Muscle of leg (tissue), 3 donors: ENCODE measurements at regions not wholly inside any gene's neighbourhood (a gene's known extent, or its start where the extent isn't known, plus 50 kb on each side); places are given as distances from the start of the nearest gene placed in this dataset.
A peak's percentile ranks its signal among the peaks of the same experiment; 100 is the strongest.
"Not testable (repeated sequence)": the region's sequence is repeated elsewhere in the genome, so short reads cannot be mapped to it uniquely, and the experiment has no call there.

Experiments used
- DNase-seq: peaks from one replicate; pipeline ENCODE4 v3.0.0; 2013
- H3K27ac ChIP-seq: one replicate; pipeline ENCODE4 v1.5.1; 2013; ENCODE audit warnings: mild to moderate bottlenecking, low read length, control low read depth
- H3K27me3 ChIP-seq: one replicate; pipeline ENCODE4 v1.6.1; 2013; ENCODE audit warnings: low read length; ENCODE audit not compliant: control insufficient read depth, insufficient read depth
- H3K36me3 ChIP-seq: one replicate; pipeline ENCODE4 v1.6.1; 2013; ENCODE audit warnings: low read length; ENCODE audit not compliant: control insufficient read depth, insufficient read depth
- H3K4me1 ChIP-seq: one replicate; pipeline ENCODE4 v1.6.1; 2013; ENCODE audit warnings: low read length; ENCODE audit not compliant: control insufficient read depth, insufficient read depth
- H3K4me3 ChIP-seq: one replicate; pipeline ENCODE4 v1.5.1; 2013; ENCODE audit warnings: low read length, control low read depth
- H3K9me3 ChIP-seq: replicated peaks from 2 replicates; pipeline ENCODE4 v1.6.1; 2013; ENCODE audit warnings: low read depth, low read length; ENCODE audit not compliant: control insufficient read depth
- WGBS: methylation state at CpG from one replicate; pipeline ENCODE4 v1.1.5; 2013; ENCODE audit warnings: missing lambda C conversion rate; ENCODE audit not compliant: insufficient coverage; 5-methylcytosine and 5-hydroxymethylcytosine counted together

DNA sequence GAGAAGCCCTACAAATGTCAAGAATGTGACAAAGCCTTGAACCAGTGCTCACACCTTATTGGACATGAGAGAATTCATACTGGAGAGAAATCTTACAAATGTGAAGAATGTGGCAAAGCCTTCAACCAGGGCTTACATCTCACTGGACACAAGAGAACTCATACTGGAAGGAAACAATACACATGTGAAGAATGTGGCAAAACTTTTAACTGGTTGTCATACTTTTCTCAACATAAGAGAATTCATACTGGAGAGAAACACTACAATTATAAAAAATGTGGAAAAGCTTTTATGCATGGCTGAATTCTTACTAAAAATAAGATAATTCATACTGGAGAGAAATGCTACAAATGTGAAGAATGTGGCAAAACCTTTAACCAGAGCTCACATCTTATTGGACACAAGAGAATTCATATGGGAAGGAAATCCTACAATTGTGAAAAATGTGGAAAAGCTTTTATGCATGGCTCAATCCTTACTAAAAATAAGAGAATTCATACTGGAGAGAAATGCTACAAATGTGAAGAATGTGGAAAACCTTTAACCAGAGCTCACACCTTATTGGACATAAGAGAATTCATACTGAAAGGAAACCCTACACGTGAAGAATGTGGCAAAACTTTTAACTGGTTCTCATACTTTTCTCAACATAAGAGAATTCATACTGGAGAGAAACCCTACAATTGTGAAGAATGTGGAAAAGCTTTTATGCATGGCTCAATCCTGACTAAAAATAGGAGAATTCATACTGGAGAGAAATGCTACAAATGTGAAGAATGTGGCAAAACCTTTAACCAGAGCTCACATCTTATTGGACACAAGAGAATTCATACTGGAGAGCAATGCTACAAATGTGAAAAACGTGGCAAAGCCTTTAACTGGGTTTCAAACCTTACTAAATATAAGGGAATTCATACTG is 350.6 kb upstream of the NUPR2 start:
- no CpG with 5 or more reads among the region's 2 CpGs for WGBS
- H3K4me1 ChIP-seq, H3K27ac ChIP-seq, DNase-seq, H3K4me3 ChIP-seq, H3K36me3 ChIP-seq, H3K27me3 ChIP-seq: not testable (repeated sequence)
- H3K9me3 ChIP-seq: peaks cover 53% of the 10 kb centered on the region

DNA sequence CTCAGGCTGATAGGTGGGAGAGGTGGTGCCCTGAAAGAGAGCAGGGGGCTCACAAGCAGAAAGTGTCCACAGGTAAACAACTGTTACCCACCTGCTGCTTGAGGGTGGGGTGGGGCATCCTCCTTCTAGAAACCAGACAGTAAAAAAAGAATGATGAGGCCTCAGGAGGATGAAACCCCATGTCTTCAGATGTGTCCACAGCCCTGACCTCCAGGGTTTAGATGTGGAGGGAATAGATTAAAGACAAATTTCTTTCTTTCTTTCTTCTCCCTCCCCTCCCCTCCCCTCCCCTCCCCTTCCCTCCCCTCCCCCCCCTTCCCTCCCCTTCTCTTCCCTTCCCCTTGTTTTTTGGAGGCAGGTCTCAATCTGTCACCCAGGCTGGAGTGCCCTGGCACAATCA is 333.5 kb upstream of the NUPR2 start:
- Histone ChIP-seq H3K36me3 (no peaks in the 10 kb centered on the region), H3K9me3 (peaks cover 31% of the 10 kb centered on the region), H3K27ac (no peak overlapping the region), H3K27me3 (no peaks in the 10 kb centered on the region), H3K4me1 (no peaks in the 10 kb centered on the region), H3K4me3 (no peak overlapping the region)
- no peak for DNase-seq

DNA sequence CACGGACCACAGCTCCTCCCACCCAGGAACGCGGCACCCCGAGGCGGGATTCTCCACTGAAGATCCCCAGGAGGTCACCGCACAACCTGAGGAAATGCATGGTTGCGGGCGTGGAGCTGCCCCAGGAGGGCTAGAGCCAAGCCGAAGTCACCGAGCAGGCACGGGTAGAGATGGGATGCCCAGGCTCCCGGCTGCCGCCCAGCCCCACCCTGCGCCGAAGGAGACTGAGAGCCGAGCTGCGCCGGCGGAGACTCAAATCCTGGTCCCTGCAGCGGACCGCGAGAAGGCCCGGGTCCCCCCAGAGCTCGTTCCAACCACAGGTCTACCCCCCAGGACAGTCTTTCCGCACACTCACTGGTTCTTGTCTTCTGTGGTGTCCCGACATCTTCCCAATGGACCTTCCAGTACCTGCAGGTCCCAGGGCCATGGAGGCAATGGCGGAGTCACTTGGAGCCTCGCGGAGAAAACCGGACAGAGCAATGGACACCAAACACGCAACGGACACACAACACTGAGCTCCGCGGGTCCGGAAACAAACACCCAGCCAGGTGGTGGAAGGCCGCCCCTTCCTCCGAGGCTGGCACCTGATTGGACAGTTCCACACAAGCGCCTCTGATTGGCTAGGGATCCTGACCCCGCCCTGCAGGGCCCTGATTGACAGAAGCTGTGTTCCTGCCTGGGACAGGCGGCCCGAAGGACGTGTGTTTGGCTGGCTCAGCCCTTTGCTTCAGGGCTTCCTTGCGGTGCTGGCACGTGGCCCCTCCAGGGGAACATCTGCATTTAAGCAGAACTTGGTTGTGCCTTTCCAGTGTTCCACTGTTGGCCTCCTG is 331.9 kb upstream of the NUPR2 start:
- Histone ChIP-seq H3K9me3 (peaks cover 30% of the 10 kb centered on the region), H3K36me3 (no peaks in the 10 kb centered on the region), H3K27ac (no peak overlapping the region), H3K27me3 (no peaks in the 10 kb centered on the region), H3K4me1 (no peaks in the 10 kb centered on the region), H3K4me3 (no peak overlapping the region)
- 35% methylated on average over 36 of the region's 44 CpGs for WGBS
- DNase-seq: no peak

DNA sequence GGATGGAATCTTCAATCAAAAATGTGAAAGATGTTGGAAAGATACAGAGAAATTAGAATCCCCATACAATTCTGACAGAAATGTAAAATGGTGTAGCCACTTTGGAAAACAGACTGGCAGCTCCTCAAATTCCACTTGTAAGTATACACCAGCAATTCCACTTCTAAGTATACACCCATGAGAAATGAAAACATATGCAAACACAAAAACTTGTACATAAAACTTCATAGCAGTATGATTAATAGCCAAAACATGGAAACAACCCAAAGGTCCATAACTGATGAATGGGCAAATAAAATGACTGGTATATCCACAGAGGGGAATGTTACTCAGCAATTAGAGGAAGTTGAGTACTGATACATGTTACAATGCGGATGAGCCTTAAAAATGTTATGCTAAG is 304.3 kb upstream of the NUPR2 start:
- H3K36me3 ChIP-seq, H3K9me3 ChIP-seq, H3K27ac ChIP-seq, DNase-seq, H3K27me3 ChIP-seq, H3K4me1 ChIP-seq, H3K4me3 ChIP-seq: not testable (repeated sequence)
- WGBS: no CpG with 5 or more reads among the region's 1 CpG

DNA sequence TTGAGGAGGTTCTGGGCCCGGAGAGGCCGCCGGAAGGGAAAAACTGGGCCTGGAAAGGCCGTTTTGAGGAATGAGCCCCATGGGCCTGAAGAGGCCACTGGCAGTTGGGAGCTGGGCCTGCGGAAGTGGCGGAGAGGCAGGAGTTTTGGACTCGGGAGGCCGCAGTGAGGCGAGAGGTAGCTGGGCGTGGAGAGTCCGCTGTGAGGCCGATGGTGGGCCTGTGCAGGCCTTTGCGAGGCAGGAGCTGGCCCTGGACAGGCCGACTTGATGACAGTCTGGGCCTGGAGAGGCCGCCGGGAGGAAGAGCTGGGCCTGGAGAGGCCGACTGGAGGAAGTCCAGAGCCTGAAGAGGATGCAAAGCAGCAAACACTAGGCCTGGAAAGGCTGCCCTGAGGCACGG is 259.0 kb upstream of the NUPR2 start:
- Histone ChIP-seq H3K27me3 (peaks cover 2% of the 10 kb centered on the region), H3K9me3 (peaks cover 3% of the 10 kb centered on the region), H3K36me3 (no peaks in the 10 kb centered on the region), H3K4me3 (no peak overlapping the region), H3K27ac (no peak overlapping the region), H3K4me1 (no peaks in the 10 kb centered on the region)
- no peak for DNase-seq
- WGBS: 83% methylated on average over 18 of the region's 18 CpGs

DNA sequence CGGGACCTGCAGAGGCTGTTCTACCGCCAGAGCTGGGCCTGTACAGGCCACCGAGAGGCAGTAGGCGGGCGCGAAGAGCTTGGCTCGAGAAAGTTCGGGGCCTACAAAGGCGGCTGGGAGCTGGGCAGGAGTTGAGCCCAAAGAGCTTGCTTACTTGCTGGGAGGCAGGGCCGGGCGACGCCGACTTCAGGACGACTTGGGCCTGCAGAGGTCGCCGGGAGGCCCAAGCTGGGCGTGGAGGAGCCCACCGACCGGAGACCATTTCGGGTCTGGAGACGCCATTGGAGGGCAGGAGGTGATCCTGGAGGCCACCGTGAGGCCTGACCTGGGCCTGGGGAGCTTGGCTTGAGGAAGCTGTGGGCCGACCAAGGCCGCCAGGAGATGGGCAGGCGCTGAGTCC is 258.4 kb upstream of the NUPR2 start:
- H3K27ac ChIP-seq, DNase-seq, H3K27me3 ChIP-seq, H3K4me1 ChIP-seq, H3K4me3 ChIP-seq, H3K36me3 ChIP-seq, H3K9me3 ChIP-seq: not testable (repeated sequence)
- WGBS: 90% methylated on average over 15 of the region's 25 CpGs

DNA sequence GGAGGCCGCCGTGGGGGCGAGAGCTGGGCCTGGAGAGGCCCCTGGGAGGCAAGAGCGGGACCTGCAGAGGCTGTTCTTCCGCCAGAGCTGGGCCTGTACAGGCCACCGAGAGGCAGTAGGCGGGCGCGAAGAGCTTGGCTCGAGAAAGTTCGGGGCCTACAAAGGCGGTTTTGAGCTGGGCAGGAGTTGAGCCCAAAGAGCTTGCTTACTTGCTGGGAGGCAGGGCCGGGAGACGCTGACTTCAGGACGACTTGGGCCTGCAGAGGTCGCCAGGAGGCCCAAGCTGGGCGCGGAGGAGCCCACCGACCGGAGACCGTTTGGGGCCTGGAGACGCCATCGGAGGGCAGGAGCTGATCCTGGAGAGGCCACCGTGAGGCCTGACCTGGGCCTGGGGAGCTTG is 257.1 kb upstream of the NUPR2 start:
- not testable (repeated sequence) for H3K36me3 ChIP-seq, H3K4me1 ChIP-seq, H3K27ac ChIP-seq, H3K27me3 ChIP-seq, H3K4me3 ChIP-seq, H3K9me3 ChIP-seq
- WGBS: 92% methylated on average over 6 of the region's 24 CpGs
- peak; percentile 24 for DNase-seq

DNA sequence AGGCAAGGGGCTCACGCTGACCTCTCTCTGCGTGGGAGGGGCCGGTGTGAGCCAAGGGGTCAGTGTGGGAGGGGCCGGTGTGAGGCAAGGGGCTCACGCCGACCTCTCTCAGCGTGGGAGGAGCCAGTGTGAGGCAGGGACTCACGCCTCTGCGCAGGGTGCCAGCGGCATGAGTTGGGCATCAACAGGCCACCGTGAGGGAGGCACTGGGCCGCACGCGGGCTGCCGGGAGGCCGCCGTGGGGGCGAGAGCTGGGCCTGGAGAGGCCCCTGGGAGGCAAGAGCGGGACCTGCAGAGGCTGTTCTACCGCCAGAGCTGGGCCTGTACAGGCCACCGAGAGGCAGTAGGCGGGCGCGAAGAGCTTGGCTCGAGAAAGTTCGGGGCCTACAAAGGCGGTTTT is 255.6 kb upstream of the NUPR2 start:
- H3K27me3 ChIP-seq, H3K4me1 ChIP-seq, H3K36me3 ChIP-seq, H3K27ac ChIP-seq, DNase-seq, H3K9me3 ChIP-seq, H3K4me3 ChIP-seq: not testable (repeated sequence)
- WGBS: 94% methylated on average over 6 of the region's 27 CpGs

DNA sequence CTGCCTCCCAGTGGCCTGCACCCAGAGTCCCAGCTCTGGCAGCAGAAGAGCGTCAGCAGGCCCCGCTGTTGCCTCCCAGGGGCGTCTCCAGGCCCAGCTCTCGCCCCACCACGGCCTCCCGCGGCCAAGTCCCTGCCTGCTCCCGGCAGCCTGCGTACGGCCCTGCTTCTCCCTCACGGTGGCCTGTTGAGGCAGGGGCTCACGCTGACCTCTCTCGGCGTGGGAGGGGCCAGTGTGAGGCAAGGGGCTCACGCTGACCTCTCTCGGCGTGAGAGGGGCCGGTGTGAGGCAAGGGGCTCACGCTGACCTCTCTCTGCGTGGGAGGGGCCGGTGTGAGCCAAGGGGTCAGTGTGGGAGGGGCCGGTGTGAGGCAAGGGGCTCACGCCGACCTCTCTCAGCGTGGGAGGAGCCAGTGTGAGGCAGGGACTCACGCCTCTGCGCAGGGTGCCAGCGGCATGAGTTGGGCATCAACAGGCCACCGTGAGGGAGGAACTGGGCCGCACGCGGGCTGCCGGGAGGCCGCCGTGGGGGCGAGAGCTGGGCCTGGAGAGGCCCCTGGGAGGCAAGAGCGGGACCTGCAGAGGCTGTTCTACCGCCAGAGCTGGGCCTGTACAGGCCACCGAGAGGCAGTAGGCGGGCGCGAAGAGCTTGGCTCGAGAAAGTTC is 254.1 kb upstream of the NUPR2 start:
- not testable (repeated sequence) for DNase-seq, H3K27me3 ChIP-seq, H3K9me3 ChIP-seq, H3K4me3 ChIP-seq, H3K36me3 ChIP-seq, H3K27ac ChIP-seq, H3K4me1 ChIP-seq
- no CpG with 5 or more reads among the region's 43 CpGs for WGBS

DNA sequence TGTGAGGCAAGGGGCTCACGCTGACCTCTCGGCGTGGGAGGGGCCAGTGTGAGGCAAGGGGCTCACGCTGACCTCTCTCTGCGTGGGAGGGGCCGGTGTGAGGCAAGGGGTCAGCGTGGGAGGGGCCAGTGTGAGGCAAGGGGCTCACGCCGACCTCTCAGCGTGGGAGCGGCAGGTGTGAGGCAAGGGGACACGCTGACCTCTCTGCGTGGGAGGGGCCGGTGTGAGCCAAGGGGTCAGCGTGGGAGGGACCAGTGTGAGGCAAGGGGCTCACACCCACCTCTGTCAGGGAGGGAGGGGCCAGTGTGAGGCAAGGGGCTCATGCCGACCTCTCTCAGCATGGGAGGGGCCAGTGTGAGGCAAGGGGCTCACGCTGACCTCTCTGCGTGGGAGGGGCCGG is 251.7 kb upstream of the NUPR2 start:
- 98% methylated on average over 11 of the region's 19 CpGs for WGBS
- not testable (repeated sequence) for H3K36me3 ChIP-seq, H3K9me3 ChIP-seq, H3K27me3 ChIP-seq, H3K4me1 ChIP-seq, DNase-seq, H3K4me3 ChIP-seq, H3K27ac ChIP-seq
